MCF 10A (cell line): ENCODE measurements at regions not wholly inside any gene's neighbourhood (a gene's known extent, or its start where the extent isn't known, plus 50 kb on each side); places are given as distances from the start of the nearest gene placed in this dataset.

Experiments
- BruUV-seq: library from RNA; stranded (reverse); fragments of 400-500 nt; replicated peaks from 2 replicates; lab custom pipeline; 2021; lab: Mats Ljungman, UMichigan
- CTCF ChIA-PET: fragments of 300-600 bp; sonication (Branson Sonifier 250); formaldehyde crosslinking; extraction: SDS; loops from one replicate; lab custom pipeline; 2021; ENCODE audit warnings: antibody characterized with exemption, inconsistent platforms; lab: Yijun Ruan, JAX
- POLR2A ChIA-PET: fragments of 300-600, 350-650 bp; sonication (Branson Sonifier 250); formaldehyde crosslinking; extraction: SDS; loops from one replicate; lab custom pipeline; 2020; ENCODE audit warnings: antibody characterized with exemption, inconsistent platforms; lab: Yijun Ruan, JAX
- DNase-seq: peaks from one replicate; pipeline ENCODE4 v3.0.0-alpha.2; 2018; ENCODE audit not compliant: unreplicated experiment
- H3K27ac Mint-ChIP-seq: one replicate; pipeline ENCODE4 v1.8.0; 2022; ENCODE audit warnings: mild to moderate bottlenecking, low read depth, mixed read lengths; ENCODE audit not compliant: unreplicated experiment
- H3K27me3 Mint-ChIP-seq: one replicate; pipeline ENCODE4 v1.8.0; 2022; ENCODE audit warnings: mixed read lengths; ENCODE audit not compliant: insufficient read depth, unreplicated experiment
- H3K36me3 Mint-ChIP-seq: one replicate; pipeline ENCODE4 v1.8.0; 2022; ENCODE audit warnings: mild to moderate bottlenecking, moderate library complexity, mixed read lengths; ENCODE audit not compliant: insufficient read depth, unreplicated experiment
- H3K4me1 Mint-ChIP-seq: one replicate; pipeline ENCODE4 v1.8.0; 2022; ENCODE audit warnings: mixed read lengths; ENCODE audit not compliant: insufficient read depth, unreplicated experiment
- H3K4me3 Mint-ChIP-seq: one replicate; pipeline ENCODE4 v1.8.0; 2022; ENCODE audit warnings: mild to moderate bottlenecking, moderate library complexity, mixed read lengths; ENCODE audit not compliant: unreplicated experiment
- H3K9me3 Mint-ChIP-seq: one replicate; pipeline ENCODE4 v1.8.0; 2022; ENCODE audit warnings: mixed read lengths; ENCODE audit not compliant: unreplicated experiment
- intact Hi-C: fragments of 100-400 bp; cut with micrococcal nuclease; formaldehyde crosslinking; loops from 2 replicates; pipeline ENCODE4 v1.14.1; 2022
- TF ChIP-seq, protein P1 (sequence below): fragments of 200-600 bp; IDR thresholded peaks from one replicate; pipeline ENCODE4 v1.8.0; 2022; ENCODE audit warnings: antibody characterized with exemption, mild to moderate bottlenecking; ENCODE audit not compliant: unreplicated experiment

DNA sequence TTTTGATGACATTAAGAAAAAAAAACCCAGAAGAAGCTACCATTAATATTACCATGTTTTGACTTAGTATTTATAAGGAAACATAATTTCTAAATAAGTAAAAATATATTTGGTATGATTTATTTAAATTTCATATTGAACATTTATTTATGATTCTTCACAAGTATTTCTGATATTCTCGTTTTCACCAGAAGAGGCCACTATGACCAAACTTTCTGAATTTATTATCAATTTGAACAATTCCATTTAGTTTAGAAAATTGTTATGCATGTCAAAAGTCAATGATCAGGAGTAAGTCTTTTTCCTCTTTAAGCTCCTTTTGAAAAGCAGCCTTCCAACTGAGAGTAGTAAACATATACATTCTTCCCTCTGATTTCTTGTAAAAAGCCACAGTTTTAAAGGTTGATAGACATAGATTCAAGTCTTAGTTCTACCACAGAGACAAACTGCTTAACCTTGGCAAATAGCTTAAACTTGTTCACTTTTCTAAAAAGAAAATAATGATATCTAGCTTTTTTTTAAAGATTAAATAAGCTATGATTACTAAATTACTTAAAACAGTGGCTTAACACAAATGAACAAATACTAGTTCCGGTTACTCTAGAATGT lies 329.9 kb downstream of the TRIB2 start:
- no peak overlapping the region for H3K4me3 Mint-ChIP-seq
- no TSS peak for BruUV-seq
- no peak overlapping the region for H3K27ac Mint-ChIP-seq
- H3K36me3 Mint-ChIP-seq = no peaks in the 10 kb centered on the region
- DNase-seq = peak; percentile 20
- TF ChIP-seq, protein P1, sequence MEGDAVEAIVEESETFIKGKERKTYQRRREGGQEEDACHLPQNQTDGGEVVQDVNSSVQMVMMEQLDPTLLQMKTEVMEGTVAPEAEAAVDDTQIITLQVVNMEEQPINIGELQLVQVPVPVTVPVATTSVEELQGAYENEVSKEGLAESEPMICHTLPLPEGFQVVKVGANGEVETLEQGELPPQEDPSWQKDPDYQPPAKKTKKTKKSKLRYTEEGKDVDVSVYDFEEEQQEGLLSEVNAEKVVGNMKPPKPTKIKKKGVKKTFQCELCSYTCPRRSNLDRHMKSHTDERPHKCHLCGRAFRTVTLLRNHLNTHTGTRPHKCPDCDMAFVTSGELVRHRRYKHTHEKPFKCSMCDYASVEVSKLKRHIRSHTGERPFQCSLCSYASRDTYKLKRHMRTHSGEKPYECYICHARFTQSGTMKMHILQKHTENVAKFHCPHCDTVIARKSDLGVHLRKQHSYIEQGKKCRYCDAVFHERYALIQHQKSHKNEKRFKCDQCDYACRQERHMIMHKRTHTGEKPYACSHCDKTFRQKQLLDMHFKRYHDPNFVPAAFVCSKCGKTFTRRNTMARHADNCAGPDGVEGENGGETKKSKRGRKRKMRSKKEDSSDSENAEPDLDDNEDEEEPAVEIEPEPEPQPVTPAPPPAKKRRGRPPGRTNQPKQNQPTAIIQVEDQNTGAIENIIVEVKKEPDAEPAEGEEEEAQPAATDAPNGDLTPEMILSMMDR = peak; percentile 46
- no peaks in the 10 kb centered on the region for H3K9me3 Mint-ChIP-seq
- POLR2A ChIA-PET = no interaction called here
- CTCF ChIA-PET = interaction anchor here (0.5 to 2.5 kb wide), 14 partner anchors 10 to 1662 kb away, joined by 3 to 8 read pairs (median 3); no protein-coding TSS in a partner anchor
- intact Hi-C loops = no loop called here
- H3K27me3 Mint-ChIP-seq = peaks cover 28% of the 10 kb centered on the region
- peaks cover 5% of the 10 kb centered on the region for H3K4me1 Mint-ChIP-seq

DNA sequence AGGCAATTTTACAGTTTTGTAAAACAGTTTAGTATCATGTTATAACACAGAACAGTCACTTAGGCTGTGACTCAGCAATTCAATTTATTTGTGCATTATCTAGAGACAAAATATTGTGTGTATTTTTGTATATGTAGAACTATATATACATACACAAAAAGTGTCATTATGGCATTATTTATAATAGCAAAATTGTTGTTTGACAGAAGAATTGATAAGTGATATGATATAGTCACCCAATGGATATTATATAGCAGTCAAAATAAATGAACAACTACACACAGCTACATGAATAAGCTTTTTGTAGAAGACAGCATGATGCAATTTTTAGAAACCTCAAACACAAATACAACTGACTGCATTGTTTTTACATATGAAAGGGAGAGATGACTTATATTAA lies 334.0 kb downstream of the TRIB2 start:
- CTCF ChIA-PET = interaction anchor here (0.6 kb wide), 2 partner anchors 143 to 917 kb away, joined by 3 to 4 read pairs; no protein-coding TSS in a partner anchor
- H3K27ac Mint-ChIP-seq = no peak overlapping the region
- no TSS peak for BruUV-seq
- POLR2A ChIA-PET = interaction anchor here (0.6 kb wide), 1 partner anchor 1161 kb away, joined by 4 read pairs; no protein-coding TSS in a partner anchor
- intact Hi-C loops = loop anchor here (5.0 to 10.0 kb wide), 3 partner anchors 362 to 1894 kb away; no protein-coding TSS in a partner anchor
- H3K4me1 Mint-ChIP-seq = peaks cover 5% of the 10 kb centered on the region
- H3K4me3 Mint-ChIP-seq = no peak overlapping the region
- H3K27me3 Mint-ChIP-seq = peaks cover under 1% of the 10 kb centered on the region
- no peaks in the 10 kb centered on the region for H3K9me3 Mint-ChIP-seq
- TF ChIP-seq, protein P1 = no peak
- no peaks in the 10 kb centered on the region for H3K36me3 Mint-ChIP-seq
- peak; percentile 13 for DNase-seq

DNA sequence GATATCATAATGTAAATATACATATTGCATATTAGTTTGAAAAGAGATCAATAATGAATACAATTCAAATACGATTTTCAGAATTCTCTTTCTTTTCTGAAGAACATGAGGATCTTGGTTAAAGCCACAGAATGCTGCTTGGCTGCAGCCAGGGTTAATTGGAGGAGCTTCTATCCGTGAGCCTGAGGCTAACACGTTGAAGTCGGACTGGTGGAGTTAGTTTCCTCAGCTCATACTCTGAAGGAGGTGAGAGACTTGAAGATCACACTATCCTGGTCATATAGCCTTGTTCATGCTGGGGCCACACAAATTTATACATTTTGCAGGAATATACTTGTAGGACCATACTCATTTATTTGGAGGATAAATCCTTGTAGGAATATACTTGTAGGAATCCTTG lies 335.8 kb downstream of the TRIB2 start:
- intact Hi-C loops = loop anchor here (5.0 to 10.0 kb wide), 3 partner anchors 360 to 1892 kb away; no protein-coding TSS in a partner anchor
- Mint-ChIP-seq H3K9me3 (no peaks in the 10 kb centered on the region), H3K27ac (no peak overlapping the region), H3K4me1 (peaks cover 5% of the 10 kb centered on the region), H3K4me3 (no peak overlapping the region), H3K27me3 (no peaks in the 10 kb centered on the region), H3K36me3 (no peaks in the 10 kb centered on the region)
- no TSS peak for BruUV-seq
- TF ChIP-seq, protein P1 = no peak
- ChIA-PET CTCF (interaction anchor here (0.6 to 1.0 kb wide), 5 partner anchors 9 to 1778 kb away, joined by 3 to 4 read pairs (median 3); no protein-coding TSS in a partner anchor), POLR2A (interaction anchor here (1.4 kb wide), 1 partner anchor 10 kb away, joined by 5 read pairs; no protein-coding TSS in a partner anchor)
- DNase-seq = no peak

DNA sequence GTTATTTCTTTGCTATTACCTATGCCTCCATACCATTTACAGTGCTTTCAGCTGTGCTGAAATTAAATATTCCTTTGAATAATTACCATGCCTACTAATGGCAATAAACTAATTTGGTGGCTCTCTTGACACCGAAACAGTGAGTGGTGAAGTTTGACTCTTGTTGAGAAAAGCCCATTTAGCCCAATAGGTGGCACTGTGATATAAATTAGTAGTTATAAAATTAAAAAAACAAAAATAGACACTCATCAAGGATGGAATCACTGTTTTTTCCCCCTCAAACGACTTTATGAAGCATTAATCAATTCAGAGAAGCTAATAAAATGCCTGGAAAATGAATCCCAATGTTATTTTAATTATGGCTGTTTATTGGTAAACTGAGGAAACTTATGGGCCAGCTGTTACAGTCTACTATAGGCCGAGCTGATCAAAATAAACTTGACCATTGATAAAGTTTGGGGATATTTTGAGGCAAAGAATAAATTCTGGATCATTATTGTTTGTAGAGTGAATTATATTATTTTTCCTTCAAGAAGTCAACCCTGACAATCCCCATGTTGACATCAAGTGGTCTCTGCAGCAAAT lies 339.6 kb downstream of the TRIB2 start:
- Mint-ChIP-seq H3K27ac (no peak overlapping the region), H3K9me3 (no peaks in the 10 kb centered on the region), H3K27me3 (no peaks in the 10 kb centered on the region), H3K36me3 (no peaks in the 10 kb centered on the region), H3K4me1 (no peaks in the 10 kb centered on the region), H3K4me3 (no peak overlapping the region)
- ChIA-PET CTCF (interaction anchor here (0.6 to 2.0 kb wide), 23 partner anchors 12 to 1887 kb away, joined by 3 to 6 read pairs (median 3); no protein-coding TSS in a partner anchor), POLR2A (no interaction called here)
- TF ChIP-seq, protein P1 = peak; percentile 29
- no TSS peak for BruUV-seq
- intact Hi-C loops = loop anchor here (1.0 to 10.0 kb wide), 4 partner anchors 138 to 1888 kb away; no protein-coding TSS in a partner anchor
- peak; percentile 42 for DNase-seq
